A673 (cell line): ENCODE measurements at regions not wholly inside any gene's neighbourhood (a gene's known extent, or its start where the extent isn't known, plus 50 kb on each side); places are given as distances from the start of the nearest gene placed in this dataset.

ENCODE experiments used
- EZH2 ChIP-seq: fragments of 200-600 bp; sonication (generic); IDR thresholded peaks from 2 replicates; pipeline ENCODE4 v1.6.1; 2017; ENCODE audit warnings: borderline replicate concordance, low read depth, mild to moderate bottlenecking, mixed read lengths, antibody characterized with exemption, low read length; ENCODE audit not compliant: poor library complexity, severe bottlenecking
- TF ChIP-seq, protein P1 (sequence below): fragments of 300-800, 200-600 bp; sonication (generic); conservative IDR thresholded peaks from 2 replicates; pipeline ENCODE4 v1.5.1; 2017; ENCODE audit warnings: low read depth, mild to moderate bottlenecking, antibody characterized with exemption, low read length, moderate library complexity, mixed read lengths

DNA sequence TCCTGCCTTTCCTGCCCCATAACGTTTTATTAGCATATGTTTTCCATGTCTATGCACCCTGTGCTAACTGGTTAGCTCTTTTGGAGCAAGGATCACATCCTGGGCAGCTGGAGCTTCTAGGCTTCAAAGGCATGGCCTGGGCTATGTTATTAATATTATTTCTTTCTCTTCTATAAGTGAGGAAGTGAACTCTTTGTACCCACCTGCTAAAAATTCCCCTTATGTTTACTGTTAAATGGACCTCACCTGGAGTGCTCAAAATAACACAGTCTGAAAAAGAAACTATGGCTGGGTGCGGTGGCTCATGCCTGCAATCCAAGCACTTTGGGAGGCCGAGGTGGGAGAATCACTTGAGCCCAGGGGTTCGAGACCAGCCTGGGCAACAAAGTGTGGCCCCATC, 97.8 kb downstream of the TNFAIP3 start:
- TF ChIP-seq, protein P1, sequence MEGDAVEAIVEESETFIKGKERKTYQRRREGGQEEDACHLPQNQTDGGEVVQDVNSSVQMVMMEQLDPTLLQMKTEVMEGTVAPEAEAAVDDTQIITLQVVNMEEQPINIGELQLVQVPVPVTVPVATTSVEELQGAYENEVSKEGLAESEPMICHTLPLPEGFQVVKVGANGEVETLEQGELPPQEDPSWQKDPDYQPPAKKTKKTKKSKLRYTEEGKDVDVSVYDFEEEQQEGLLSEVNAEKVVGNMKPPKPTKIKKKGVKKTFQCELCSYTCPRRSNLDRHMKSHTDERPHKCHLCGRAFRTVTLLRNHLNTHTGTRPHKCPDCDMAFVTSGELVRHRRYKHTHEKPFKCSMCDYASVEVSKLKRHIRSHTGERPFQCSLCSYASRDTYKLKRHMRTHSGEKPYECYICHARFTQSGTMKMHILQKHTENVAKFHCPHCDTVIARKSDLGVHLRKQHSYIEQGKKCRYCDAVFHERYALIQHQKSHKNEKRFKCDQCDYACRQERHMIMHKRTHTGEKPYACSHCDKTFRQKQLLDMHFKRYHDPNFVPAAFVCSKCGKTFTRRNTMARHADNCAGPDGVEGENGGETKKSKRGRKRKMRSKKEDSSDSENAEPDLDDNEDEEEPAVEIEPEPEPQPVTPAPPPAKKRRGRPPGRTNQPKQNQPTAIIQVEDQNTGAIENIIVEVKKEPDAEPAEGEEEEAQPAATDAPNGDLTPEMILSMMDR: no peak
- TF ChIP-seq EZH2: no peak
